DOHH2 (cell line): ENCODE measurements at regions not wholly inside any gene's neighbourhood (a gene's known extent, or its start where the extent isn't known, plus 50 kb on each side); places are given as distances from the start of the nearest gene placed in this dataset.

Experiments
- H3F3A ChIP-seq: fragments of 200-600 bp; sonication (generic), shearing (Covaris generic); 2 replicates; pipeline ENCODE4 v1.6.0; 2016; ENCODE audit warnings: antibody characterized with exemption, mild to moderate bottlenecking; ENCODE audit not compliant: control insufficient read depth, insufficient read depth
- H3K27ac ChIP-seq: fragments of 200-600 bp; sonication (generic); 2 replicates; pipeline ENCODE4 v1.5.1; 2014; ENCODE audit warnings: low read depth, mild to moderate bottlenecking, low read length, moderate library complexity
- H3K27me3 ChIP-seq: fragments of 200-600 bp; sonication (generic); 2 replicates; pipeline ENCODE4 v1.6.1; 2014; ENCODE audit warnings: mild to moderate bottlenecking, low read length, mixed read lengths; ENCODE audit not compliant: control insufficient read depth
- H3K36me3 ChIP-seq: fragments of 200-600 bp; sonication (generic); 2 replicates; pipeline ENCODE4 v1.6.1; 2014; ENCODE audit warnings: mild to moderate bottlenecking, low read length, moderate library complexity, mixed read lengths; ENCODE audit not compliant: control insufficient read depth
- H3K4me1 ChIP-seq: fragments of 200-600 bp; sonication (generic); 2 replicates; pipeline ENCODE4 v1.6.1; 2014; ENCODE audit warnings: mild to moderate bottlenecking, low read length, mixed read lengths; ENCODE audit not compliant: control insufficient read depth
- H3K4me2 ChIP-seq: fragments of 200-600 bp; sonication (generic); 2 replicates; pipeline ENCODE4 v1.6.0; 2014; ENCODE audit warnings: mild to moderate bottlenecking, low read length, moderate library complexity
- H3K4me3 ChIP-seq: fragments of 200-600 bp; sonication (generic); 2 replicates; pipeline ENCODE4 v1.5.1; 2014; ENCODE audit warnings: mild to moderate bottlenecking, low read length, mixed read lengths
- H3K79me2 ChIP-seq: fragments of 200-600 bp; sonication (generic); 2 replicates; pipeline ENCODE4 v1.6.1; 2014; ENCODE audit warnings: mild to moderate bottlenecking, low read length, mixed read lengths; ENCODE audit not compliant: control insufficient read depth
- H3K9me2 ChIP-seq: fragments of 200-600 bp; sonication (generic); replicated peaks from 2 replicates; pipeline ENCODE4 v1.6.1; 2014; ENCODE audit warnings: mild to moderate bottlenecking, low read length, mixed read lengths; ENCODE audit not compliant: control insufficient read depth
- H3K9me3 ChIP-seq: fragments of 200-600 bp; sonication (generic); 2 replicates; pipeline ENCODE4 v1.6.1; 2014; ENCODE audit warnings: antibody characterized with exemption, low read length, mixed read lengths; ENCODE audit not compliant: control insufficient read depth, insufficient read depth
- H4K20me1 ChIP-seq: fragments of 200-600 bp; sonication (generic); 2 replicates; pipeline ENCODE4 v1.6.0; 2014; ENCODE audit warnings: low read depth, mild to moderate bottlenecking, antibody characterized with exemption, low read length, moderate library complexity; ENCODE audit not compliant: control insufficient read depth, insufficient read depth
- EZH2phosphoT487 ChIP-seq: fragments of 200-600 bp; sonication (generic); IDR thresholded peaks from 2 replicates; pipeline ENCODE4 v1.6.1; 2017; ENCODE audit warnings: borderline replicate concordance, mild to moderate bottlenecking, antibody characterized with exemption, low read length, moderate library complexity, mixed read lengths
- TF ChIP-seq, protein P1 (sequence below): fragments of 200-600 bp; sonication (generic); IDR thresholded peaks from one replicate; pipeline ENCODE4 v1.5.1; 2014; ENCODE audit warnings: antibody characterized with exemption, mild to moderate bottlenecking, low read depth, low read length; ENCODE audit not compliant: poor library complexity, severe bottlenecking

DNA sequence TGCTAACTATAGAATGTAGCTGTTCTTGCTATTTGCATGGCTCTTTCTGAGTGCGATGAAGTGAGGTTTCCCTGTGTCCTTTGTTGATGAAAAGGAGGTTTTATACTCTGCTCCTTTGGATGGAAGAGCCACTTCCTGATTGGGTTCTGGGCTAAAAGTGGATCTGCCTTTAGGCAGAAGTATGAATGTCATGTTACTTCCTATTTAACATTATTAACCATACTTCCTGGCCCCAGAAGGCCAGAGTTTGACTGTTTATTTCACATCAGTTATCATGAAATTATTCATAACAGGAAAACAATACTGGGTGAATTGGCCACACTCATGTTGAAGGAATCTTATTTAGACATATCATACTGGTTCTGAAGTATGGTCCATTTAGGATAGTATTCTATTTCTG is 386.2 kb downstream of the PCDH7 start:
- no peaks in the 10 kb centered on the region for H3K9me3 ChIP-seq
- H3K4me2 ChIP-seq: no peak overlapping the region
- H3K4me1 ChIP-seq: no peaks in the 10 kb centered on the region
- no peaks in the 10 kb centered on the region for H3K36me3 ChIP-seq
- H3K27me3 ChIP-seq: no peaks in the 10 kb centered on the region
- no peaks in the 10 kb centered on the region for H3K9me2 ChIP-seq
- no peaks in the 10 kb centered on the region for H4K20me1 ChIP-seq
- no peak for TF ChIP-seq EZH2phosphoT487
- TF ChIP-seq, protein P1, sequence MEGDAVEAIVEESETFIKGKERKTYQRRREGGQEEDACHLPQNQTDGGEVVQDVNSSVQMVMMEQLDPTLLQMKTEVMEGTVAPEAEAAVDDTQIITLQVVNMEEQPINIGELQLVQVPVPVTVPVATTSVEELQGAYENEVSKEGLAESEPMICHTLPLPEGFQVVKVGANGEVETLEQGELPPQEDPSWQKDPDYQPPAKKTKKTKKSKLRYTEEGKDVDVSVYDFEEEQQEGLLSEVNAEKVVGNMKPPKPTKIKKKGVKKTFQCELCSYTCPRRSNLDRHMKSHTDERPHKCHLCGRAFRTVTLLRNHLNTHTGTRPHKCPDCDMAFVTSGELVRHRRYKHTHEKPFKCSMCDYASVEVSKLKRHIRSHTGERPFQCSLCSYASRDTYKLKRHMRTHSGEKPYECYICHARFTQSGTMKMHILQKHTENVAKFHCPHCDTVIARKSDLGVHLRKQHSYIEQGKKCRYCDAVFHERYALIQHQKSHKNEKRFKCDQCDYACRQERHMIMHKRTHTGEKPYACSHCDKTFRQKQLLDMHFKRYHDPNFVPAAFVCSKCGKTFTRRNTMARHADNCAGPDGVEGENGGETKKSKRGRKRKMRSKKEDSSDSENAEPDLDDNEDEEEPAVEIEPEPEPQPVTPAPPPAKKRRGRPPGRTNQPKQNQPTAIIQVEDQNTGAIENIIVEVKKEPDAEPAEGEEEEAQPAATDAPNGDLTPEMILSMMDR: no peak
- no peak overlapping the region for H3K4me3 ChIP-seq
- H3K79me2 ChIP-seq: no peaks in the 10 kb centered on the region
- H3K27ac ChIP-seq: no peak overlapping the region
- H3F3A ChIP-seq: no peaks in the 10 kb centered on the region

DNA sequence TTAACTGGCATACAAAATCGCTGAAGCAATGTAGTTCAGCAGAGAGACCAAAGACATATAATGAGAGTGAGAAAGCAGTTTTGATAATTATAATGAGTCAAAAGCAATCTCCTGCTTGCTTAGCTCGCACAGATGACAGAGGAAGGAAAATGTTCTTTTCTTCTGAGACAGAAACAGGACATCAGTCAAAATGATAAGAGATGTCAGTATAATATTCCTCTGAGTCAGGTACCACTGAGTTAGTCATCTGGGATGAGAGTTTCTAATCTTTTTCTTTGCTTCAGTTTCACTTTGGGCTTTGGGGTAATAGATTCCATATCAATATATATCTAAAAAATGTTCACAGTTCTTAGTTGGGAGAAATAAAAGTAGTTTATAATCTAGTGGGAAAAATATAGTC is 387.2 kb downstream of the PCDH7 start:
- H3K36me3 ChIP-seq: no peaks in the 10 kb centered on the region
- TF ChIP-seq EZH2phosphoT487: no peak
- TF ChIP-seq, protein P1: no peak
- H3K4me1 ChIP-seq: no peaks in the 10 kb centered on the region
- no peaks in the 10 kb centered on the region for H3K27me3 ChIP-seq
- H3K4me2 ChIP-seq: no peak overlapping the region
- no peaks in the 10 kb centered on the region for H4K20me1 ChIP-seq
- no peaks in the 10 kb centered on the region for H3F3A ChIP-seq
- no peaks in the 10 kb centered on the region for H3K9me2 ChIP-seq
- H3K4me3 ChIP-seq: no peak overlapping the region
- H3K27ac ChIP-seq: no peak overlapping the region
- H3K9me3 ChIP-seq: no peaks in the 10 kb centered on the region
- no peaks in the 10 kb centered on the region for H3K79me2 ChIP-seq

DNA sequence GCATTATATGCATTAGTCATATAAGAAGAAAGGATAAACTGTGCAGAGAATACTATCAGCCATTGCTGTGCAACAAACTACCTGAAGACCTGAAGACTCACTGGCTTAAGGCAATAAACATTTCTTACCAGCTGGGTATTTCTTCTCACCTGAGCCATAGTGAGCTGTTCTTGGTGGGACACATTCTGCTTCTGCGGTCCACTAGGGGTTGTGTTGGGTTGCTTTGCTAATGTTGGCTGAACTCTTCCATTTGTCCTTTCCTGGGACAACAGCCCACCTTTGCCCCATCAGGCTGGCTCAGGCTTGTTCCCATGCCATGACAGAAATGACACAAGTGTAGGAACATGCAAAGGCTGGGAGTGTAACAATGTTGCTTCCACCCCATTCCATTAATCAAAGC is 388.6 kb downstream of the PCDH7 start:
- no peaks in the 10 kb centered on the region for H3K9me3 ChIP-seq
- no peak for TF ChIP-seq EZH2phosphoT487
- TF ChIP-seq, protein P1: no peak
- H3K4me1 ChIP-seq: no peaks in the 10 kb centered on the region
- H3K9me2 ChIP-seq: no peaks in the 10 kb centered on the region
- no peaks in the 10 kb centered on the region for H3K36me3 ChIP-seq
- H3K4me3 ChIP-seq: no peak overlapping the region
- H3K27ac ChIP-seq: no peak overlapping the region
- no peaks in the 10 kb centered on the region for H4K20me1 ChIP-seq
- H3F3A ChIP-seq: no peaks in the 10 kb centered on the region
- H3K79me2 ChIP-seq: no peaks in the 10 kb centered on the region
- no peak overlapping the region for H3K4me2 ChIP-seq
- H3K27me3 ChIP-seq: no peaks in the 10 kb centered on the region

DNA sequence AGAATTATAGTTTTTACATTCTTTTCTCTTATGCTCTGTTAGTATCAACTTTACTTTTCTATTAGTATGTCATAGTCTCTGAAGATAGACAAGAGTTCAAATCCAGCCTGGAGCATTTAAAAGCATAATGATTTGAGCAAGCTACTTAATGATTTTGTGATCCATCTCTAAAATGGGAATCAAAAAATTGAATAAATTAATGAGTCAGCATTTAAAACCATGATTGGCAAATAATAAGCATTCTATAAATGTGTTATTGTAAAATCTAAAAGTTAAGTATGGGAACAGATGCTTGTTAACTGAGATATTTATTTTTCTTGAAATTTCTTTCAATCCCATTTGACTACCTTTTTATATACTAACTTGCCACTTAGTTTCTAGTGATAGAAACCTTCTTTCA is 391.6 kb downstream of the PCDH7 start:
- TF ChIP-seq, protein P1: no peak
- TF ChIP-seq EZH2phosphoT487: no peak
- Histone ChIP-seq H3K9me2 (no peaks in the 10 kb centered on the region), H3F3A (no peaks in the 10 kb centered on the region), H3K9me3 (no peaks in the 10 kb centered on the region), H3K27ac (no peak overlapping the region), H3K4me1 (no peaks in the 10 kb centered on the region), H3K36me3 (no peaks in the 10 kb centered on the region), H3K79me2 (no peaks in the 10 kb centered on the region), H3K27me3 (no peaks in the 10 kb centered on the region), H3K4me2 (no peak overlapping the region), H4K20me1 (no peaks in the 10 kb centered on the region), H3K4me3 (no peak overlapping the region)
